HepG2 (cell line): ENCODE measurements at regions not wholly inside any gene's neighbourhood (a gene's known extent, or its start where the extent isn't known, plus 50 kb on each side); places are given as distances from the start of the nearest gene placed in this dataset.

ENCODE experiments used
- ATAC-seq: fragments of 200-7000 bp; cut with Tn5 transposase; 3 replicates; pipeline ENCODE4 v1.9.1; 2020; ENCODE audit warnings: mild to moderate bottlenecking, moderate library complexity
- BruUV-seq: library from RNA; stranded (reverse); fragments of 400-500 nt; replicated peaks from 2 replicates; lab custom pipeline; 2021; lab: Mats Ljungman, UMichigan
- CTCF ChIA-PET: fragments of 300-600 bp; formaldehyde crosslinking; extraction: SDS; loops from one replicate; lab custom pipeline; 2021; ENCODE audit warnings: low total read pairs, inconsistent platforms, low intra/inter-chr PET ratio; lab: Yijun Ruan, JAX
- POLR2A ChIA-PET: fragments of 350-600 bp; sonication (Branson Sonifier 250); formaldehyde crosslinking; loops from one replicate; lab custom pipeline; 2020; ENCODE audit warnings: antibody characterized with exemption, inconsistent platforms; lab: Yijun Ruan, JAX
- DNase-seq: peaks from one replicate; pipeline ENCODE4 v3.0.0-alpha.2; 2015; ENCODE audit warnings: low spot score
- FAIRE-seq: peaks from 3 replicates; lab custom pipeline; 2011; peaks lifted over from hg19 to GRCh38; lab: Jason Lieb, UNC
- H2AFZ ChIP-seq: one replicate; pipeline ENCODE4 v1.6.1; 2011; ENCODE audit warnings: low read length, inconsistent platforms
- H3K27ac ChIP-seq: fragments of 300-600 bp; 3 replicates; pipeline ENCODE4 v1.8.0; 2011; ENCODE audit warnings: mixed run types, mild to moderate bottlenecking, mixed read lengths, low read length, inconsistent platforms; ENCODE audit not compliant: insufficient read depth; ENCODE audit errors: extremely low read length
- H3K27me3 ChIP-seq, 2 experiments: fragments of 200-600 bp in 1 of 2; 2 replicates in 1 of 2; 3 replicates in 1 of 2; pipeline versions ENCODE4 v1.6.0 to v1.8.0; 2011; ENCODE audit warnings: low read length in 2 of 2, mild to moderate bottlenecking in 2 of 2, moderate library complexity in 2 of 2, inconsistent platforms in 1 of 2; ENCODE audit not compliant: insufficient read depth in 2 of 2, control insufficient read depth in 1 of 2
- H3K36me3 ChIP-seq, 2 experiments: fragments of 200-600 bp in 1 of 2; replicated peaks in 1 of 2; 2 replicates in 1 of 2; 3 replicates in 1 of 2; pipeline versions ENCODE4 v1.5.1 to v1.8.0; 2011; ENCODE audit warnings: low read length in 2 of 2, inconsistent platforms in 1 of 2; ENCODE audit not compliant: insufficient read depth in 2 of 2, control insufficient read depth in 1 of 2
- H3K4me1 ChIP-seq: 2 replicates; pipeline ENCODE4 v1.5.1; 2012; ENCODE audit warnings: low read length, inconsistent platforms; ENCODE audit not compliant: insufficient read depth
- H3K4me2 ChIP-seq: 2 replicates; pipeline ENCODE4 v1.6.0; 2011; ENCODE audit warnings: low read depth, low read length, inconsistent platforms
- H3K4me3 ChIP-seq, 3 experiments: fragments of 200-600 bp in 1 of 3; sonication (generic), shearing (Covaris generic) in 1 of 3; replicated peaks in 1 of 3; 2 replicates each; pipeline ENCODE4 v1.5.1; 2011 to 2016; ENCODE audit warnings: low read length in 3 of 3, inconsistent platforms in 2 of 3, low read depth in 2 of 3, mild to moderate bottlenecking in 2 of 3, control low read depth in 1 of 3, mixed read lengths in 1 of 3; ENCODE audit not compliant: insufficient read depth in 1 of 3
- H3K79me2 ChIP-seq: one replicate; pipeline ENCODE4 v1.6.1; 2011; ENCODE audit warnings: low read length, inconsistent platforms; ENCODE audit not compliant: insufficient read depth
- H3K9ac ChIP-seq: 2 replicates; pipeline ENCODE4 v1.6.0; 2011; ENCODE audit warnings: mild to moderate bottlenecking, low read depth, low read length, inconsistent platforms; ENCODE audit not compliant: insufficient read depth
- H3K9me3 ChIP-seq: 2 replicates; pipeline ENCODE4 v1.5.1; 2012; ENCODE audit warnings: mild to moderate bottlenecking, low read length
- H4K20me1 ChIP-seq: 2 replicates; pipeline ENCODE4 v1.6.0; 2011; ENCODE audit warnings: inconsistent platforms, mild to moderate bottlenecking, low read length, moderate library complexity; ENCODE audit not compliant: insufficient read depth
- AGO1 ChIP-seq: fragments of 200-400 bp; formaldehyde crosslinking; IDR thresholded peaks from 2 replicates; pipeline ENCODE4 v1.6.1; 2017; ENCODE audit warnings: mild to moderate bottlenecking, low read depth, low read length, moderate library complexity; ENCODE audit not compliant: poor library complexity, severe bottlenecking
- ATF7-NPFF ChIP-seq: sonication (generic); formaldehyde crosslinking; IDR thresholded peaks from 2 replicates; pipeline ENCODE4 v1.8.1; 2023; ENCODE audit warnings: mild to moderate bottlenecking, low read depth, missing genetic modification reagents, moderate library complexity
- ETV6 ChIP-seq: sonication (generic); formaldehyde crosslinking; conservative IDR thresholded peaks from 2 replicates; pipeline ENCODE4 v1.4.0; 2020; ENCODE audit warnings: missing genetic modification reagents
- IKZF4 ChIP-seq: sonication (generic); formaldehyde crosslinking; IDR thresholded peaks from 2 replicates; pipeline ENCODE4 v1.5.1; 2020; ENCODE audit warnings: borderline replicate concordance, mild to moderate bottlenecking, low read depth, missing genetic modification reagents; ENCODE audit errors: not compliant biosample characterization
- IRX3 ChIP-seq: sonication (generic); formaldehyde crosslinking; IDR thresholded peaks from 2 replicates; pipeline ENCODE4 v1.8.1; 2023; ENCODE audit warnings: mild to moderate bottlenecking, low read depth, missing genetic modification reagents, borderline replicate concordance
- NFIB ChIP-seq: sonication (generic); formaldehyde crosslinking; IDR thresholded peaks from 2 replicates; pipeline ENCODE4 v1.9.0; 2021; ENCODE audit warnings: missing genetic modification reagents, mild to moderate bottlenecking, borderline replicate concordance
- RARA ChIP-seq: IDR thresholded peaks from 2 replicates; pipeline ENCODE4 v1.6.1; 2016; ENCODE audit warnings: missing genetic modification reagents, missing compliant biosample characterization
- SMAD3 ChIP-seq: sonication (generic); formaldehyde crosslinking; IDR thresholded peaks from 2 replicates; pipeline ENCODE4 v1.4.0; 2020; ENCODE audit warnings: missing genetic modification reagents
- TEAD3 ChIP-seq: optimal IDR thresholded peaks from 2 replicates; pipeline ENCODE3; 2016; ENCODE audit warnings: borderline replicate concordance
- ZBTB42 ChIP-seq: sonication (generic); formaldehyde crosslinking; IDR thresholded peaks from 2 replicates; pipeline ENCODE4 v1.5.0; 2020; ENCODE audit warnings: mild to moderate bottlenecking, missing genetic modification reagents
- ZFP36L2 ChIP-seq: sonication (generic); formaldehyde crosslinking; IDR thresholded peaks from 2 replicates; pipeline ENCODE4 v1.4.0; 2020; ENCODE audit warnings: missing genetic modification reagents
- ZNF138 ChIP-seq: sonication (generic); formaldehyde crosslinking; IDR thresholded peaks from 2 replicates; pipeline ENCODE4 v1.5.0; 2020; ENCODE audit warnings: mild to moderate bottlenecking, low read depth, missing genetic modification reagents
- ZNF33B ChIP-seq: sonication (generic); formaldehyde crosslinking; IDR thresholded peaks from 2 replicates; pipeline ENCODE4 v1.5.1; 2020; ENCODE audit warnings: mild to moderate bottlenecking, missing genetic modification reagents
- ZNF609 ChIP-seq: sonication (generic); formaldehyde crosslinking; IDR thresholded peaks from 2 replicates; pipeline ENCODE4 v1.4.0; 2020; ENCODE audit warnings: mild to moderate bottlenecking, missing genetic modification reagents, borderline replicate concordance
- ZNF816 ChIP-seq: sonication (generic); formaldehyde crosslinking; IDR thresholded peaks from 2 replicates; pipeline ENCODE4 v1.8.0; 2022; ENCODE audit warnings: missing genetic modification reagents, mild to moderate bottlenecking, borderline replicate concordance
- WGBS: methylation state at CpG from one replicate; pipeline ENCODE4 v1.1.6; 2017; ENCODE audit warnings: low lambda C conversion rate; 5-methylcytosine and 5-hydroxymethylcytosine counted together
- in situ Hi-C: cut with HindIII; loops from 2 replicates; pipeline ENCODE4 v1.10.0; 2017; ENCODE audit warnings: low pct_unique_long_range_greater_than_20kb; ENCODE audit not compliant: extremely low pct_ligation_motif_present
- intact Hi-C: fragments of 100-400 bp; cut with micrococcal nuclease; formaldehyde crosslinking; loops from one replicate; pipeline ENCODE4 v1.10.0; 2022; ENCODE audit not compliant: unreplicated experiment

- H3K4me3 ChIP-seq: no peak overlapping the region
- no peaks in the 10 kb centered on the region for H3K27me3 ChIP-seq
- CTCF ChIA-PET: no interaction called here
- 7% methylated on average over 4 of the region's 4 CpGs for WGBS
- DNase-seq: no peak
- H3K79me2 ChIP-seq: no peaks in the 10 kb centered on the region
- no peak overlapping the region for H3K27ac ChIP-seq
- TF ChIP-seq ZNF138 (CRISPR knock-in tag): no peak
- TF ChIP-seq, all 625 proteins: peak for 0
- H3K36me3 ChIP-seq: no peaks in the 10 kb centered on the region
- in situ Hi-C loops: no loop called here
- FAIRE-seq (no peak), ATAC-seq (no peak)
- H4K20me1 ChIP-seq: no peaks in the 10 kb centered on the region
- BruUV-seq: no TSS peak
- intact Hi-C loops: no loop called here
- H3K9ac ChIP-seq: no peak overlapping the region
- H3K9me3 ChIP-seq: peaks cover 43% of the 10 kb centered on the region
- no peak overlapping the region for H3K4me2 ChIP-seq
- no peaks in the 10 kb centered on the region for H3K4me1 ChIP-seq
- no peak overlapping the region for H2AFZ ChIP-seq
- POLR2A ChIA-PET: no interaction called here
These were observed 510.8 kb downstream of the TMTC2 start for GRCh38 chr12:83197483-83197914.

GRCh38 chr12:83196694-83197350, 510.1 kb downstream of the TMTC2 start:
- POLR2A ChIA-PET: no interaction called here
- H3K9ac ChIP-seq: no peak overlapping the region
- H3K27ac ChIP-seq: no peak overlapping the region
- 4% methylated on average over 3 of the region's 3 CpGs for WGBS
- TF ChIP-seq AGO1 (no peak), ZNF33B (CRISPR knock-in tag) (no peak), SMAD3 (no peak), TEAD3 (no peak), ETV6 (CRISPR knock-in tag) (no peak), ZNF609 (CRISPR knock-in tag) (no peak), ZBTB42 (CRISPR knock-in tag) (no peak), ZFP36L2 (no peak), NFIB (CRISPR knock-in tag) (no peak), IRX3 (CRISPR knock-in tag) (no peak), ZNF816 (CRISPR knock-in tag) (no peak), RARA (CRISPR knock-in tag) (no peak), ATF7-NPFF (CRISPR knock-in tag) (no peak), IKZF4 (no peak)
- H3K9me3 ChIP-seq: peaks cover 37% of the 10 kb centered on the region
- no peak for DNase-seq
- no peak overlapping the region for H3K4me3 ChIP-seq
- in situ Hi-C loops: no loop called here
- FAIRE-seq: no peak
- intact Hi-C loops: no loop called here
- H2AFZ ChIP-seq: no peak overlapping the region
- H3K4me2 ChIP-seq: no peak overlapping the region
- H3K4me1 ChIP-seq: no peaks in the 10 kb centered on the region
- no peak for ATAC-seq
- no peaks in the 10 kb centered on the region for H3K36me3 ChIP-seq
- BruUV-seq: no TSS peak
- H3K79me2 ChIP-seq: no peaks in the 10 kb centered on the region
- no peaks in the 10 kb centered on the region for H4K20me1 ChIP-seq
- CTCF ChIA-PET: no interaction called here
- H3K27me3 ChIP-seq: no peaks in the 10 kb centered on the region
